Neural cell (in vitro differentiated cells): ENCODE measurements at regions not wholly inside any gene's neighbourhood (a gene's known extent, or its start where the extent isn't known, plus 50 kb on each side); places are given as distances from the start of the nearest gene placed in this dataset.

Experiments
- H2AFZ ChIP-seq: fragments of 200-600, 300-800 bp; sonication (generic), shearing (Covaris generic); 2 replicates; pipeline ENCODE4 v1.6.0; 2014; ENCODE audit warnings: low read depth, mild to moderate bottlenecking, antibody characterized with exemption, low read length, moderate library complexity
- H3F3A ChIP-seq: fragments of 200-600 bp; shearing (Covaris generic); 2 replicates; pipeline ENCODE4 v1.6.1; 2016; ENCODE audit warnings: mild to moderate bottlenecking, moderate library complexity, mixed read lengths, antibody characterized with exemption, low read length; ENCODE audit not compliant: insufficient read depth, poor library complexity, severe bottlenecking
- H3K27ac ChIP-seq: fragments of 200-600, 300-800 bp; sonication (generic), shearing (Covaris generic); 2 replicates; pipeline ENCODE4 v1.5.1; 2014; ENCODE audit warnings: mild to moderate bottlenecking, low read length, moderate library complexity
- H3K27me3 ChIP-seq: fragments of 300-800, 200-600 bp; sonication (generic), shearing (Covaris generic); 2 replicates; pipeline ENCODE4 v1.6.0; 2014; ENCODE audit warnings: mild to moderate bottlenecking, low read depth, low read length, moderate library complexity; ENCODE audit not compliant: insufficient read depth
- H3K36me3 ChIP-seq: fragments of 300-800, 200-600 bp; sonication (generic), shearing (Covaris generic); 2 replicates; pipeline ENCODE4 v1.5.1; 2014; ENCODE audit warnings: mild to moderate bottlenecking, antibody characterized with exemption, low read length, moderate library complexity; ENCODE audit not compliant: insufficient read depth
- H3K4me2 ChIP-seq: fragments of 300-800, 200-600 bp; sonication (generic), shearing (Covaris generic); 2 replicates; pipeline ENCODE4 v1.6.0; 2014; ENCODE audit warnings: mild to moderate bottlenecking, low read length
- H3K4me3 ChIP-seq: fragments of 300-800, 200-600 bp; sonication (generic), shearing (Covaris generic); 2 replicates; pipeline ENCODE4 v1.5.1; 2014; ENCODE audit warnings: mild to moderate bottlenecking, low read length, moderate library complexity
- H3K79me2 ChIP-seq: fragments of 200-600 bp; shearing (Covaris generic); replicated peaks from 2 replicates; pipeline ENCODE4 v1.6.0; 2014; ENCODE audit warnings: mild to moderate bottlenecking, low read length, moderate library complexity; ENCODE audit not compliant: insufficient read depth
- H3K9ac ChIP-seq: fragments of 300-800, 200-600 bp; sonication (generic), shearing (Covaris generic); 2 replicates; pipeline ENCODE4 v1.6.1; 2016; ENCODE audit warnings: mild to moderate bottlenecking, low read length, mixed read lengths
- H3K9me2 ChIP-seq: fragments of 200-600 bp; shearing (Covaris generic); 2 replicates; pipeline ENCODE4 v1.6.1; 2016; ENCODE audit warnings: mild to moderate bottlenecking, low read length, mixed read lengths; ENCODE audit not compliant: insufficient read depth
- H3K9me3 ChIP-seq: fragments of 200-600, 300-800 bp; sonication (generic), shearing (Covaris generic); 2 replicates; pipeline ENCODE4 v1.6.1; 2016; ENCODE audit warnings: mild to moderate bottlenecking, mixed run types, low read length, moderate library complexity, mixed read lengths
- H4K20me1 ChIP-seq: fragments of 200-600 bp; shearing (Covaris generic); 2 replicates; pipeline ENCODE4 v1.6.1; 2016; ENCODE audit warnings: mild to moderate bottlenecking, mixed run types; ENCODE audit not compliant: insufficient read depth
- CTCF ChIP-seq: fragments of 450-650 bp; IDR thresholded peaks from 2 replicates; pipeline ENCODE4 v1.5.1; 2014; ENCODE audit warnings: antibody characterized with exemption, mild to moderate bottlenecking, moderate library complexity; ENCODE audit not compliant: poor library complexity, severe bottlenecking
- EP300 ChIP-seq: fragments of 450-650 bp; conservative IDR thresholded peaks from 2 replicates; pipeline ENCODE4 v1.6.1; 2014; ENCODE audit warnings: antibody characterized with exemption, mild to moderate bottlenecking, moderate library complexity; ENCODE audit not compliant: poor library complexity, severe bottlenecking
- EZH2 ChIP-seq: fragments of 200-600, 300-800 bp; shearing (Covaris generic), sonication (generic); IDR thresholded peaks from 2 replicates; pipeline ENCODE4 v1.6.1; 2014; ENCODE audit warnings: antibody characterized with exemption, low read length, borderline replicate concordance, mild to moderate bottlenecking; ENCODE audit not compliant: insufficient read depth, poor library complexity, severe bottlenecking
- MXI1 ChIP-seq: fragments of 450-650 bp; conservative IDR thresholded peaks from 2 replicates; pipeline ENCODE4 v1.6.1; 2014; ENCODE audit warnings: antibody characterized with exemption, mild to moderate bottlenecking; ENCODE audit not compliant: poor library complexity, severe bottlenecking
- POLR2AphosphoS5 ChIP-seq: IDR thresholded peaks from 2 replicates; pipeline ENCODE4 v1.6.1; 2012
- RAD21 ChIP-seq: fragments of 450-650 bp; conservative IDR thresholded peaks from 2 replicates; pipeline ENCODE4 v1.6.1; 2014; ENCODE audit warnings: antibody characterized with exemption, mild to moderate bottlenecking, moderate library complexity
- SMC3 ChIP-seq: fragments of 450-650 bp; conservative IDR thresholded peaks from 2 replicates; pipeline ENCODE4 v1.6.1; 2014; ENCODE audit warnings: antibody characterized with exemption, mild to moderate bottlenecking, moderate library complexity; ENCODE audit not compliant: poor library complexity
- TAF1 ChIP-seq: IDR thresholded peaks from 2 replicates; pipeline ENCODE4 v1.6.1; 2012; ENCODE audit warnings: low read depth
- TF ChIP-seq, protein P1 (sequence below): IDR thresholded peaks from 2 replicates; pipeline ENCODE4 v1.6.1; 2012; ENCODE audit warnings: borderline replicate concordance

DNA sequence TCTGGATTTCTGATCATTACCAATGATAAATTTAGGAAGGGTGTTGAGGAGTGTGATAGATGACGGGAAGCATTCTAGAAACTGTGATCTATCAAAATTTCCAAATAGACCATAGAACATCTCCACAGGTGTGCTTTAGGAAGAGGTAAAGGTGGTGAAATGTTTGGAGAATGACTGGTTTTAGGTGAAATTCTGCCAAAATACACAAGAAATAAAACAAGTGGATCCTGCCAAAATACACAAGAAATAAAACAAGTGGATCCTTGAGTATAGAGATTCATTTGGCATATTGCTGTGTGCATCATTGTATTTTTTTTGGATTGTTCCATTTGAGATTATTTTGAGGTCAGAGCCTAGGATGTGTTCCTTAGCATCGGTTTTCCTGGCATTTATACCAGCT lies 88.3 kb upstream of the CTNND2 start:
- TF ChIP-seq SMC3: no peak
- Histone ChIP-seq H3K36me3 (no peaks in the 10 kb centered on the region), H3K9me3 (no peaks in the 10 kb centered on the region), H4K20me1 (no peaks in the 10 kb centered on the region), H3K27me3 (no peaks in the 10 kb centered on the region), H3K4me3 (no peak overlapping the region), H3K9ac (no peak overlapping the region), H3K9me2 (no peaks in the 10 kb centered on the region), H3F3A (no peaks in the 10 kb centered on the region), H3K27ac (no peak overlapping the region), H2AFZ (no peak overlapping the region), H3K4me2 (no peak overlapping the region), H3K79me2 (no peaks in the 10 kb centered on the region)

GRCh38 chr5:11985993-11986392 lies 81.7 kb upstream of the CTNND2 start:
- TF ChIP-seq, protein P1, sequence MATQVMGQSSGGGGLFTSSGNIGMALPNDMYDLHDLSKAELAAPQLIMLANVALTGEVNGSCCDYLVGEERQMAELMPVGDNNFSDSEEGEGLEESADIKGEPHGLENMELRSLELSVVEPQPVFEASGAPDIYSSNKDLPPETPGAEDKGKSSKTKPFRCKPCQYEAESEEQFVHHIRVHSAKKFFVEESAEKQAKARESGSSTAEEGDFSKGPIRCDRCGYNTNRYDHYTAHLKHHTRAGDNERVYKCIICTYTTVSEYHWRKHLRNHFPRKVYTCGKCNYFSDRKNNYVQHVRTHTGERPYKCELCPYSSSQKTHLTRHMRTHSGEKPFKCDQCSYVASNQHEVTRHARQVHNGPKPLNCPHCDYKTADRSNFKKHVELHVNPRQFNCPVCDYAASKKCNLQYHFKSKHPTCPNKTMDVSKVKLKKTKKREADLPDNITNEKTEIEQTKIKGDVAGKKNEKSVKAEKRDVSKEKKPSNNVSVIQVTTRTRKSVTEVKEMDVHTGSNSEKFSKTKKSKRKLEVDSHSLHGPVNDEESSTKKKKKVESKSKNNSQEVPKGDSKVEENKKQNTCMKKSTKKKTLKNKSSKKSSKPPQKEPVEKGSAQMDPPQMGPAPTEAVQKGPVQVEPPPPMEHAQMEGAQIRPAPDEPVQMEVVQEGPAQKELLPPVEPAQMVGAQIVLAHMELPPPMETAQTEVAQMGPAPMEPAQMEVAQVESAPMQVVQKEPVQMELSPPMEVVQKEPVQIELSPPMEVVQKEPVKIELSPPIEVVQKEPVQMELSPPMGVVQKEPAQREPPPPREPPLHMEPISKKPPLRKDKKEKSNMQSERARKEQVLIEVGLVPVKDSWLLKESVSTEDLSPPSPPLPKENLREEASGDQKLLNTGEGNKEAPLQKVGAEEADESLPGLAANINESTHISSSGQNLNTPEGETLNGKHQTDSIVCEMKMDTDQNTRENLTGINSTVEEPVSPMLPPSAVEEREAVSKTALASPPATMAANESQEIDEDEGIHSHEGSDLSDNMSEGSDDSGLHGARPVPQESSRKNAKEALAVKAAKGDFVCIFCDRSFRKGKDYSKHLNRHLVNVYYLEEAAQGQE: no peak
- TF ChIP-seq TAF1 (no peak), CTCF (no peak), MXI1 (no peak), EP300 (no peak), POLR2AphosphoS5 (no peak), RAD21 (no peak), EZH2 (no peak), SMC3 (no peak)
- Histone ChIP-seq H4K20me1 (no peaks in the 10 kb centered on the region), H3K27me3 (no peaks in the 10 kb centered on the region), H3F3A (no peaks in the 10 kb centered on the region), H3K4me2 (no peak overlapping the region), H3K36me3 (no peaks in the 10 kb centered on the region), H2AFZ (no peak overlapping the region), H3K79me2 (no peaks in the 10 kb centered on the region), H3K9ac (no peak overlapping the region), H3K4me3 (no peak overlapping the region), H3K9me2 (no peaks in the 10 kb centered on the region), H3K27ac (no peak overlapping the region), H3K9me3 (no peaks in the 10 kb centered on the region)

- Histone ChIP-seq H4K20me1 (no peaks in the 10 kb centered on the region), H3K27ac (no peak overlapping the region), H3F3A (no peaks in the 10 kb centered on the region), H3K4me2 (no peak overlapping the region), H3K27me3 (no peaks in the 10 kb centered on the region), H3K4me3 (no peak overlapping the region), H2AFZ (no peak overlapping the region), H3K9me3 (no peaks in the 10 kb centered on the region), H3K9ac (no peak overlapping the region), H3K9me2 (no peaks in the 10 kb centered on the region), H3K79me2 (no peaks in the 10 kb centered on the region), H3K36me3 (no peaks in the 10 kb centered on the region)
- TF ChIP-seq MXI1: no peak
- TF ChIP-seq CTCF: no peak
- no peak for TF ChIP-seq SMC3
- no peak for TF ChIP-seq RAD21
- TF ChIP-seq TAF1: no peak
- no peak for TF ChIP-seq EZH2
- TF ChIP-seq, protein P1: no peak
- no peak for TF ChIP-seq POLR2AphosphoS5
- no peak for TF ChIP-seq EP300
Measured at GRCh38 chr5:11984196-11984595, 80.0 kb upstream of the CTNND2 start.
